A549 (cell line): ENCODE measurements at regions not wholly inside any gene's neighbourhood (a gene's known extent, or its start where the extent isn't known, plus 50 kb on each side); places are given as distances from the start of the nearest gene placed in this dataset.

Experiments
- BHLHE40 ChIP-seq: IDR thresholded peaks from 2 replicates; pipeline ENCODE4 v1.6.1; 2012; ENCODE audit warnings: low read depth, low read length, inconsistent platforms
- CHD2 ChIP-seq: fragments of 150-350 bp; IDR thresholded peaks from 2 replicates; pipeline ENCODE4 v1.6.1; 2014; ENCODE audit warnings: low read length; ENCODE audit not compliant: partially characterized antibody
- HDAC2 ChIP-seq: fragments of 200-600 bp; sonication (generic); IDR thresholded peaks from 2 replicates; pipeline ENCODE4 v1.6.1; 2016
- HEYL ChIP-seq: fragments of 250-450 bp; sonication (Bioruptor Pico); IDR thresholded peaks from 2 replicates; pipeline ENCODE4 v1.8.0; 2021; ENCODE audit warnings: mild to moderate bottlenecking, moderate library complexity
- HOXA7 ChIP-seq: fragments of 250-450 bp; sonication (Bioruptor Pico); IDR thresholded peaks from 2 replicates; pipeline ENCODE4 v1.5.0; 2020; ENCODE audit warnings: mild to moderate bottlenecking, moderate library complexity
- MAFK ChIP-seq: fragments of 450-650 bp; IDR thresholded peaks from 2 replicates; pipeline ENCODE4 v1.6.1; 2014; ENCODE audit not compliant: partially characterized antibody
- MYC ChIP-seq: IDR thresholded peaks from 2 replicates; pipeline ENCODE4 v1.6.1; 2012; ENCODE audit warnings: mild to moderate bottlenecking, inconsistent platforms, low read length, improper control_type of control experiment, borderline replicate concordance
- PHF8 ChIP-seq: fragments of 200-600 bp; sonication (generic); IDR thresholded peaks from 2 replicates; pipeline ENCODE4 v1.6.1; 2016; ENCODE audit warnings: low read depth, mild to moderate bottlenecking, antibody characterized with exemption, moderate library complexity, borderline replicate concordance
- TF ChIP-seq, protein P1 (sequence below): fragments of 250-450 bp; sonication (Bioruptor Pico); IDR thresholded peaks from 2 replicates; pipeline ENCODE4 v1.5.0; 2021; ENCODE audit warnings: mild to moderate bottlenecking, moderate library complexity, borderline replicate concordance
- TF ChIP-seq, protein P2 (sequence below): fragments of >200 bp; sonication (Bioruptor Twin); formaldehyde crosslinking; IDR thresholded peaks from 3 replicates; pipeline ENCODE4 v1.5.1; 2016
- TF ChIP-seq, protein P3 (sequence below): IDR thresholded peaks from 2 replicates; pipeline ENCODE4 v1.6.1; 2012; ENCODE audit warnings: low read depth, borderline replicate concordance

DNA sequence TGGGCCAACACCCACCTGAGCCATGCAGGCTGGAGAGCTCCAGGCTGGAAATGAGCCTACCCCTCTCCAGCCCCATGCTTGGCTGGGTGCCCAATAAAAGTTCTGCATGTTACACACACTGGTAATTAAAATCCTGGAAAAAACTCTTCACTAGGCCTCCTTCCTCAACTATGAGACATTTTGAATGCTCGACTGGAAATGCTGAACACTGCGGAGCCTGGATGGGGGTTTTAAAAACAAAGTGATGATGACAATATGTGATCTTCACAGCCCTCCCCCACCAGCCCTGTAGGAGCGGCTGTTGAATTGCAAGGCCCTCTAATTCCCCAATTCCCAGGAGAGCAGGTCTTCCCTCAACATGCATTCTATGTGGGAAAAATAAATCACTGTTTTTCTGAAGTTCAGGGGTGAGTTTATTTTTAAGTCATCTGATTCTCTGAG lies 179.2 kb downstream of the TTC32 start:
- TF ChIP-seq, protein P1, sequence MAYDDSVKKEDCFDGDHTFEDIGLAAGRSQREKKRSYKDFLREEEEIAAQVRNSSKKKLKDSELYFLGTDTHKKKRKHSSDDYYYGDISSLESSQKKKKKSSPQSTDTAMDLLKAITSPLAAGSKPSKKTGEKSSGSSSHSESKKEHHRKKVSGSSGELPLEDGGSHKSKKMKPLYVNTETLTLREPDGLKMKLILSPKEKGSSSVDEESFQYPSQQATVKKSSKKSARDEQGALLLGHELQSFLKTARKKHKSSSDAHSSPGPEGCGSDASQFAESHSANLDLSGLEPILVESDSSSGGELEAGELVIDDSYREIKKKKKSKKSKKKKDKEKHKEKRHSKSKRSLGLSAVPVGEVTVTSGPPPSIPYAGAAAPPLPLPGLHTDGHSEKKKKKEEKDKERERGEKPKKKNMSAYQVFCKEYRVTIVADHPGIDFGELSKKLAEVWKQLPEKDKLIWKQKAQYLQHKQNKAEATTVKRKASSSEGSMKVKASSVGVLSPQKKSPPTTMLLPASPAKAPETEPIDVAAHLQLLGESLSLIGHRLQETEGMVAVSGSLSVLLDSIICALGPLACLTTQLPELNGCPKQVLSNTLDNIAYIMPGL (CRISPR knock-in tag) = no peak
- TF ChIP-seq, protein P2, sequence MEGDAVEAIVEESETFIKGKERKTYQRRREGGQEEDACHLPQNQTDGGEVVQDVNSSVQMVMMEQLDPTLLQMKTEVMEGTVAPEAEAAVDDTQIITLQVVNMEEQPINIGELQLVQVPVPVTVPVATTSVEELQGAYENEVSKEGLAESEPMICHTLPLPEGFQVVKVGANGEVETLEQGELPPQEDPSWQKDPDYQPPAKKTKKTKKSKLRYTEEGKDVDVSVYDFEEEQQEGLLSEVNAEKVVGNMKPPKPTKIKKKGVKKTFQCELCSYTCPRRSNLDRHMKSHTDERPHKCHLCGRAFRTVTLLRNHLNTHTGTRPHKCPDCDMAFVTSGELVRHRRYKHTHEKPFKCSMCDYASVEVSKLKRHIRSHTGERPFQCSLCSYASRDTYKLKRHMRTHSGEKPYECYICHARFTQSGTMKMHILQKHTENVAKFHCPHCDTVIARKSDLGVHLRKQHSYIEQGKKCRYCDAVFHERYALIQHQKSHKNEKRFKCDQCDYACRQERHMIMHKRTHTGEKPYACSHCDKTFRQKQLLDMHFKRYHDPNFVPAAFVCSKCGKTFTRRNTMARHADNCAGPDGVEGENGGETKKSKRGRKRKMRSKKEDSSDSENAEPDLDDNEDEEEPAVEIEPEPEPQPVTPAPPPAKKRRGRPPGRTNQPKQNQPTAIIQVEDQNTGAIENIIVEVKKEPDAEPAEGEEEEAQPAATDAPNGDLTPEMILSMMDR = no peak
- TF ChIP-seq CHD2 = no peak
- TF ChIP-seq MAFK = no peak
- no peak for TF ChIP-seq PHF8
- TF ChIP-seq HDAC2 = no peak
- TF ChIP-seq MYC = no peak
- no peak for TF ChIP-seq BHLHE40
- TF ChIP-seq, protein P3, sequence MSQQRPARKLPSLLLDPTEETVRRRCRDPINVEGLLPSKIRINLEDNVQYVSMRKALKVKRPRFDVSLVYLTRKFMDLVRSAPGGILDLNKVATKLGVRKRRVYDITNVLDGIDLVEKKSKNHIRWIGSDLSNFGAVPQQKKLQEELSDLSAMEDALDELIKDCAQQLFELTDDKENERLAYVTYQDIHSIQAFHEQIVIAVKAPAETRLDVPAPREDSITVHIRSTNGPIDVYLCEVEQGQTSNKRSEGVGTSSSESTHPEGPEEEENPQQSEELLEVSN = no peak
- TF ChIP-seq HEYL = no peak
- TF ChIP-seq HOXA7 (CRISPR knock-in tag) = no peak
